ENCODE measurements at regions not wholly inside any gene's neighbourhood (a gene's known extent, or its start where the extent isn't known, plus 50 kb on each side); places are given as distances from the start of the nearest gene placed in this dataset.

DNA sequence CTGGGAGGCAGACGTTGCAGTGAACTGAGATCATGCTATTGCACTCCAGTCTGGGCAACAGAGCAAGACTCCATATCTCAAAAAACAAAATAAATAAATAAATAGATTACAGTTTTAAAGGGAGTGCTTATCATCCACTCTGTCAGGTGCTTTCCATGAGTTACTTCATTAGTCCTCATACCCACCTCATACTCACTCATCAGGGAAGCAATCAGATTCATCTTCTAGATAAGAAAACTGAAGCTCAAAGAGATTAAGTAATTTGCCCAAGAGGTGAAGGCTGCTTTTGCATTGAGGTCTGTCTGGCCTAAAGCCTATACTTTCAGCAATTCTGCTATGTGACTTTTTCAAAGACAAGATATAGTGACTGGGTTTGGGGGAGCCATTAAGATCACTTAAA, 101.0 kb downstream of the RASSF10 start (continued):
- TF ChIP-seq, protein P1, sequence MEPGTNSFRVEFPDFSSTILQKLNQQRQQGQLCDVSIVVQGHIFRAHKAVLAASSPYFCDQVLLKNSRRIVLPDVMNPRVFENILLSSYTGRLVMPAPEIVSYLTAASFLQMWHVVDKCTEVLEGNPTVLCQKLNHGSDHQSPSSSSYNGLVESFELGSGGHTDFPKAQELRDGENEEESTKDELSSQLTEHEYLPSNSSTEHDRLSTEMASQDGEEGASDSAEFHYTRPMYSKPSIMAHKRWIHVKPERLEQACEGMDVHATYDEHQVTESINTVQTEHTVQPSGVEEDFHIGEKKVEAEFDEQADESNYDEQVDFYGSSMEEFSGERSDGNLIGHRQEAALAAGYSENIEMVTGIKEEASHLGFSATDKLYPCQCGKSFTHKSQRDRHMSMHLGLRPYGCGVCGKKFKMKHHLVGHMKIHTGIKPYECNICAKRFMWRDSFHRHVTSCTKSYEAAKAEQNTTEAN (CRISPR knock-in tag; IDR thresholded peaks at IDR 0.05) = no peak

DNA sequence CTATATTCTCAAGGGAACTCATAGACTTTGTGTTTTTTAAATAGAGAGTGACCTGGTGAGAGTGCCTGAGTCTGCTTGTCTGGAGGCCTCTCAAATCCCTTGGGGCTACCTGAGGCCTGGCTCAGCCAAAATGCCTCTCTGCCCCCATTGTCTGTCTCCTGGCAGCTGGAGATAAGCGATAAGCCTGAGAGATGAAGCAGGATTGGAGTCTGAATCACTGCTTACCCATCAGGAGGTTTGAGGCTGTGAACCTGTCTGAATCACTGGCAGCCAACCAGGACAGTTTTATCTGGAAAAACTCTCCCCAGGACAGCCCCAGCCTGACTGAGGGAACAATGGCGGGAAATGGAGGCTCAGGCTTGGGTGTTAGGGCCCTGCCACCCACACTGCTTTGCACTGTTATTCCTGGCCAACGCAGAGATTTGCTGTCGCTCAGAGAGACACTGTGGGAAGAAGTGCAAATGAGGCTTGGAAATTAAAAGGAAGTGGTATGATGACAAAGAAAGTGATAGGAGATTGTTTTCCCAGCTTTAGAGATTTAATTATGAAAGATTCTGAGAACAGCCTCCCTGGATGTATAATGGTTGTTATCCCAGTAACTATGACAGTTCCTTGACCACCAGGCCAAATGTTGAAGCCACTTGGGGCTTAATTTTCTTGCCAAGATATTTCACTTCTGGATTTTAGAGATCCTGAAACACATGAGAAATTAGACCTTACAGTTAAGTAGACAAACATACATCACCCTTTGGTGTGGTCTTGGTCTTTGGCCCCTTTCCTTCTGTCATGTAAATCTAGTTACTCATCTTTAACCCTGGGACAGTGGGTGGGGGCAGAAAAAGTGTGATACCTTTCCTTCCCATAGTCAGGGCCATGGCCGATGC, 102.1 kb downstream of the RASSF10 start:
- no peak overlapping the region for H2AFZ ChIP-seq (ENCODE audit: low read depth, low read length)
- CTCF ChIA-PET (ENCODE audit: low intra/inter-chr PET ratio) = no interaction called here
- WGBS (ENCODE audit: insufficient coverage, low coverage, missing lambda C conversion rate) = 37% methylated on average over 5 of the region's 5 CpGs
- TF ChIP-seq CCNT2 (IDR thresholded peaks at IDR 0.05; ENCODE audit: borderline replicate concordance, extremely low read depth, insufficient read length, low read depth, low read length) = peak; percentile 51
- no peak for TF ChIP-seq ZNF143 (CRISPR knock-in tag; IDR thresholded peaks at IDR 0.05)
- TF ChIP-seq NFIX (CRISPR knock-in tag; IDR thresholded peaks at IDR 0.05; ENCODE audit: low read depth) = no peak
- peak; percentile 72 for TF ChIP-seq CBFA2T2 (conservative IDR thresholded peaks at IDR 0.05)
- no peak for TF ChIP-seq DMBX1 (CRISPR knock-in tag; IDR thresholded peaks at IDR 0.05; ENCODE audit: borderline replicate concordance)
- TF ChIP-seq ARID1B (IDR thresholded peaks at IDR 0.05) = peak; percentile 75
- peak; percentile 24; the same call in 1 of the 2 replicates for TF ChIP-seq POLR2AphosphoS5 (IDR thresholded peaks at IDR 0.05; ENCODE audit: control insufficient read depth, insufficient read depth, low read depth, low read length)
- TF ChIP-seq NFIC (IDR thresholded peaks at IDR 0.05) = peak; percentile 45; the same call in 1 of the 2 replicates
- 0 out of 2 replicates have a peak, but pooled peaks have one; percentile 7 for TF ChIP-seq RFX1 (IDR thresholded peaks at IDR 0.05)
- peak; percentile 38; the same call in 1 of the 2 replicates for TF ChIP-seq DPF2 (IDR thresholded peaks at IDR 0.05)
- no peak for TF ChIP-seq ETV1 (tag; conservative IDR thresholded peaks at IDR 0.05; ENCODE audit: low read depth)
- peak; percentile 70 for TF ChIP-seq HDAC2 (IDR thresholded peaks at IDR 0.05)
- TF ChIP-seq TEAD4 (IDR thresholded peaks at IDR 0.05; ENCODE audit: low read length) = peak; percentile 69
- no peak for TF ChIP-seq TEAD4 (CRISPR knock-in tag; IDR thresholded peaks at IDR 0.05; ENCODE audit: borderline replicate concordance)
- TF ChIP-seq TAL1 (IDR thresholded peaks at IDR 0.05) = peak; percentile 43
- peak; percentile 30 to 97; a peak in 3 of 4 replicates for TF ChIP-seq RCOR1 (IDR thresholded peaks at IDR 0.05; ENCODE audit: borderline replicate concordance in 1 of 2, low read depth in 2 of 2, low read length in 2 of 2)
- peak; percentile 86 for TF ChIP-seq CBFA2T3 (IDR thresholded peaks at IDR 0.05)
- TF ChIP-seq HDAC1 (IDR thresholded peaks at IDR 0.05) = peak in 1 of 2 experiments; percentile 60; a peak in 2 of 4 replicates
- peak; percentile 89 for TF ChIP-seq CTBP1 (IDR thresholded peaks at IDR 0.05; ENCODE audit: borderline replicate concordance)
- peak; percentile 54; the same call in 1 of the 2 replicates for TF ChIP-seq SMARCE1 (IDR thresholded peaks at IDR 0.05)
- TF ChIP-seq MEF2A (IDR thresholded peaks at IDR 0.05; ENCODE audit: control insufficient read depth, low read depth, low read length) = no peak
- TF ChIP-seq EP300 (IDR thresholded peaks at IDR 0.05; ENCODE audit: low read length) = 0 out of 2 replicates have a peak, but pooled peaks have one; percentile 13

More for the DNA sequence above, 102.1 kb downstream of the RASSF10 start:
- no peak for ATAC-seq
- peak; percentile 44 for FAIRE-seq
- Histone ChIP-seq H3K36me3 (ENCODE audit: control insufficient read depth, insufficient read depth, low read length) (no peaks in the 10 kb centered on the region), H3K4me2 (ENCODE audit: insufficient read depth, low read length) (no peak overlapping the region), H3K4me1 (replicated peaks in 1 of 2; ENCODE audit: control insufficient read depth in 2 of 2, insufficient read depth in 2 of 2, low read length in 2 of 2) (peaks cover 22 to 26% of the 10 kb centered on the region in 2 experiments), H4K20me1 (replicated peaks; ENCODE audit: control insufficient read depth, insufficient read depth, low read length) (no peaks in the 10 kb centered on the region), H3K4me3 (no peak overlapping the region), H3K9me1 (ENCODE audit: control insufficient read depth, insufficient read depth, low read length) (no peaks in the 10 kb centered on the region), H3K27ac (ENCODE audit: extremely low read depth, low read depth, low read length) (no peak overlapping the region), H3K27me3 (ENCODE audit: control insufficient read depth in 2 of 2, insufficient read depth in 2 of 2, low read length in 2 of 2) (no peaks in the 10 kb centered on the region), H3K9ac (ENCODE audit: insufficient read depth in 1 of 2, low read depth in 2 of 2, low read length in 2 of 2) (peak overlapping the region in 1 of 2 experiments; percentile 59; a peak in 1 of 4 replicates), H3K9me3 (replicated peaks; ENCODE audit: control insufficient read depth, insufficient read depth, low read depth, low read length) (no peaks in the 10 kb centered on the region), H3K79me2 (ENCODE audit: control insufficient read depth, insufficient read depth, low read length) (no peaks in the 10 kb centered on the region)
- POLR2A ChIA-PET = no interaction called here
- no TSS peak for BruUV-seq (replicated peaks)
- intact Hi-C loops (cut with micrococcal nuclease) (no loop called here), in situ Hi-C loops (cut with MboI) (loop anchor here (10.0 kb wide), 1 partner anchor 116 kb away; no protein-coding TSS in a partner anchor)
- peak; percentile 31 to 63 (median 60) for DNase-seq (ENCODE audit: extremely low read depth in 1 of 4, low spot score in 3 of 4)
